ENCODE measurements at regions not wholly inside any gene's neighbourhood (a gene's known extent, or its start where the extent isn't known, plus 50 kb on each side); places are given as distances from the start of the nearest gene placed in this dataset.
A peak's percentile ranks its signal among the peaks of the same experiment; 100 is the strongest.

- TF ChIP-seq POLR2A (IDR thresholded peaks at IDR 0.05) (no peak), CTCF (IDR thresholded peaks at IDR 0.05) (no peak)
- intact Hi-C loops (cut with DNase I): no loop called here
- Histone ChIP-seq H3K36me3 (replicated peaks in 1 of 2; ENCODE audit: insufficient read depth in 1 of 2, low read depth in 2 of 2) (no peaks in the 10 kb centered on the region), H3K9me3 (no peaks in the 10 kb centered on the region), H3K27ac (no peak overlapping the region), H3K27me3 (no peaks in the 10 kb centered on the region), H3K4me3 (no peak overlapping the region), H3K4me1 (peaks cover 67% of the 10 kb centered on the region)
- DNase-seq: no peak
- ATAC-seq: no peak
- 84 to 91% methylated on average over 4 of the region's 4 CpGs for WGBS, 2 donors
Measured at GRCh38 chr2:62573137-62573731, 67.2 kb upstream of the TMEM17 start.

- no peaks in the 10 kb centered on the region for H3K9me3 ChIP-seq
- H3K4me3 ChIP-seq: no peak overlapping the region
- TF ChIP-seq CTCF (IDR thresholded peaks at IDR 0.05): no peak
- peak in 2 of 3 donors; percentile 53 to 61 for TF ChIP-seq POLR2A (IDR thresholded peaks at IDR 0.05)
- H3K27ac ChIP-seq: peak overlapping the region; percentile 86 to 89 (median 88)
- ATAC-seq (peak; percentile 51), DNase-seq (peak; percentile 58 to 71 (median 64))
- WGBS, 2 donors: 3 to 7% methylated on average over 24 to 35 of the region's 35 CpGs
- H3K27me3 ChIP-seq: no peaks in the 10 kb centered on the region
- peaks cover 64% of the 10 kb centered on the region for H3K4me1 ChIP-seq
- no peaks in the 10 kb centered on the region for H3K36me3 ChIP-seq (replicated peaks in 1 of 2; ENCODE audit: insufficient read depth in 1 of 2, low read depth in 2 of 2)
- intact Hi-C loops (cut with DNase I): no loop called here
Measured at GRCh38 chr2:62570861-62571698, 65.1 kb upstream of the TMEM17 start.

- DNase-seq (peak; percentile 68 to 84 (median 74)), ATAC-seq (peak; percentile 82)
- no peaks in the 10 kb centered on the region for H3K27me3 ChIP-seq
- H3K9me3 ChIP-seq: no peaks in the 10 kb centered on the region
- intact Hi-C loops (cut with DNase I): no loop called here
- peak overlapping the region; percentile 86 to 89 (median 88) for H3K27ac ChIP-seq
- 8 to 19% methylated on average over 22 to 23 of the region's 23 CpGs for WGBS, 2 donors
- no peaks in the 10 kb centered on the region for H3K36me3 ChIP-seq (replicated peaks in 1 of 2; ENCODE audit: insufficient read depth in 1 of 2, low read depth in 2 of 2)
- no peak for TF ChIP-seq CTCF (IDR thresholded peaks at IDR 0.05)
- no peak for TF ChIP-seq POLR2A (IDR thresholded peaks at IDR 0.05)
- H3K4me1 ChIP-seq: peaks cover 65% of the 10 kb centered on the region
- H3K4me3 ChIP-seq: no peak overlapping the region
Measured at GRCh38 chr2:62569907-62570841, 64.2 kb upstream of the TMEM17 start.

- peak overlapping the region; percentile 6 to 89 (median 87) for H3K27ac ChIP-seq
- no peaks in the 10 kb centered on the region for H3K36me3 ChIP-seq (replicated peaks in 1 of 2; ENCODE audit: insufficient read depth in 1 of 2, low read depth in 2 of 2)
- WGBS, 2 donors: 28 to 44% methylated on average over 5 of the region's 5 CpGs
- no peaks in the 10 kb centered on the region for H3K9me3 ChIP-seq
- H3K4me1 ChIP-seq: peaks cover 72% of the 10 kb centered on the region
- DNase-seq: no peak
- ATAC-seq: no peak
- TF ChIP-seq CTCF (IDR thresholded peaks at IDR 0.05) (no peak), POLR2A (IDR thresholded peaks at IDR 0.05) (no peak)
- H3K27me3 ChIP-seq: no peaks in the 10 kb centered on the region
- intact Hi-C loops (cut with DNase I): no loop called here
- H3K4me3 ChIP-seq: no peak overlapping the region
Measured at GRCh38 chr2:62568983-62569837, 63.2 kb upstream of the TMEM17 start.

Data from body of pancreas (tissue), 4 donors.